ENCODE measurements at regions not wholly inside any gene's neighbourhood (a gene's known extent, or its start where the extent isn't known, plus 50 kb on each side); places are given as distances from the start of the nearest gene placed in this dataset.

DNA sequence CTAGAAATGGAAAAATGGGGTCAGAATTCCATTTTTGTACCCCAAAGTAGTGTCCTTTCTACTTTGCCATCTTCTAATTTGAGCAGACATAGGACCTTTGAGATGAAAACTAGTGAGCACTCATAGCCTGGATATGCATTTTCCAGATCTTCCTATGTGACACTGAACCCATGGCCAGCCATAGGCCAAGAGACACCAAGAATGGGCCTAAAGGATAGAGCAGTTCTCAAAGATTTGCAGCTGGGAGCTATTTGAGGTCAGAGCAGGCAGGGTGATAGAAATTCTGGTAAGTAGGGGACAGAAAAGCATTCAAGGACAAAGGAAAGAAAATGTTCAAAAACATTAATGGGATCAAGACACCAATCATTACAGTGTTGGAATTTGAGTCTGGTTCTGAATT, 332.8 kb downstream of the MYCN start:
- TF ChIP-seq POLR2A (IDR thresholded peaks at IDR 0.05; ENCODE audit: extremely low read depth, insufficient read length), result no peak
- no peak for TF ChIP-seq MYC (IDR thresholded peaks at IDR 0.05; ENCODE audit: low read depth, low read length)
- TF ChIP-seq, protein P1, sequence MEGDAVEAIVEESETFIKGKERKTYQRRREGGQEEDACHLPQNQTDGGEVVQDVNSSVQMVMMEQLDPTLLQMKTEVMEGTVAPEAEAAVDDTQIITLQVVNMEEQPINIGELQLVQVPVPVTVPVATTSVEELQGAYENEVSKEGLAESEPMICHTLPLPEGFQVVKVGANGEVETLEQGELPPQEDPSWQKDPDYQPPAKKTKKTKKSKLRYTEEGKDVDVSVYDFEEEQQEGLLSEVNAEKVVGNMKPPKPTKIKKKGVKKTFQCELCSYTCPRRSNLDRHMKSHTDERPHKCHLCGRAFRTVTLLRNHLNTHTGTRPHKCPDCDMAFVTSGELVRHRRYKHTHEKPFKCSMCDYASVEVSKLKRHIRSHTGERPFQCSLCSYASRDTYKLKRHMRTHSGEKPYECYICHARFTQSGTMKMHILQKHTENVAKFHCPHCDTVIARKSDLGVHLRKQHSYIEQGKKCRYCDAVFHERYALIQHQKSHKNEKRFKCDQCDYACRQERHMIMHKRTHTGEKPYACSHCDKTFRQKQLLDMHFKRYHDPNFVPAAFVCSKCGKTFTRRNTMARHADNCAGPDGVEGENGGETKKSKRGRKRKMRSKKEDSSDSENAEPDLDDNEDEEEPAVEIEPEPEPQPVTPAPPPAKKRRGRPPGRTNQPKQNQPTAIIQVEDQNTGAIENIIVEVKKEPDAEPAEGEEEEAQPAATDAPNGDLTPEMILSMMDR (IDR thresholded peaks at IDR 0.05; ENCODE audit: low read depth, low read length), result no peak

Data from NB4 (cell line).